Esophagus muscularis mucosa (tissue), 4 donors: ENCODE measurements at regions not wholly inside any gene's neighbourhood (a gene's known extent, or its start where the extent isn't known, plus 50 kb on each side); places are given as distances from the start of the nearest gene placed in this dataset.

ENCODE experiments used
- EP300 ChIP-seq: sonication (generic); formaldehyde crosslinking; IDR thresholded peaks from one replicate; pipeline ENCODE4 v1.6.1; 2017; ENCODE audit warnings: antibody characterized with exemption
- POLR2A ChIP-seq: fragments of 450-650 bp; IDR thresholded peaks from one replicate; pipeline ENCODE4 v1.6.1; 2017; ENCODE audit warnings: antibody characterized with exemption, moderate library complexity, mild to moderate bottlenecking, low read depth
- TF ChIP-seq, protein P1 (sequence below), 3 experiments: fragments of 200-600 bp in 2 of 3; fragments of 450-650 bp in 1 of 3; sonication (generic) in 2 of 3; IDR thresholded peaks; one replicate each; pipeline ENCODE4 v1.5.1; 2017 to 2019; ENCODE audit warnings: antibody characterized with exemption in 3 of 3, mild to moderate bottlenecking in 2 of 3, moderate library complexity in 1 of 3

DNA sequence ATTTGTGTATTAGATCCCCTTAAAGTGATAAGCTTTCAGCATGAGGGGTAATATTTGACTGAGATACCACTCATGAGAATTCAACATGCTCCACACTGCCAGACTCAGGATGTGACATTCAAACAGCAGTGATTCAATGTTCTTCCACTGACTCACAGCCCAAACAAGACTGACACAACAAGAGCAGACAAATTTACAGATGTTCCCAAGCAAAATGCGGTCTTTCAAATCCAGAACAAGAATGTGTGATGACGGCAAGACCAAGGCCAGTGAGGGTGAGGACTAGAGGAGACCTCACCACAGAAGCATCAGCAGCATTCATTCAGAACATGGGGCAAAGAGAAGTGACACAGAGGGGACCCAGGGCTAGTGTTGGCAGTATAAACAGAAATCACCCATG is 99.3 kb upstream of the GRIA3 start:
- TF ChIP-seq, protein P1, sequence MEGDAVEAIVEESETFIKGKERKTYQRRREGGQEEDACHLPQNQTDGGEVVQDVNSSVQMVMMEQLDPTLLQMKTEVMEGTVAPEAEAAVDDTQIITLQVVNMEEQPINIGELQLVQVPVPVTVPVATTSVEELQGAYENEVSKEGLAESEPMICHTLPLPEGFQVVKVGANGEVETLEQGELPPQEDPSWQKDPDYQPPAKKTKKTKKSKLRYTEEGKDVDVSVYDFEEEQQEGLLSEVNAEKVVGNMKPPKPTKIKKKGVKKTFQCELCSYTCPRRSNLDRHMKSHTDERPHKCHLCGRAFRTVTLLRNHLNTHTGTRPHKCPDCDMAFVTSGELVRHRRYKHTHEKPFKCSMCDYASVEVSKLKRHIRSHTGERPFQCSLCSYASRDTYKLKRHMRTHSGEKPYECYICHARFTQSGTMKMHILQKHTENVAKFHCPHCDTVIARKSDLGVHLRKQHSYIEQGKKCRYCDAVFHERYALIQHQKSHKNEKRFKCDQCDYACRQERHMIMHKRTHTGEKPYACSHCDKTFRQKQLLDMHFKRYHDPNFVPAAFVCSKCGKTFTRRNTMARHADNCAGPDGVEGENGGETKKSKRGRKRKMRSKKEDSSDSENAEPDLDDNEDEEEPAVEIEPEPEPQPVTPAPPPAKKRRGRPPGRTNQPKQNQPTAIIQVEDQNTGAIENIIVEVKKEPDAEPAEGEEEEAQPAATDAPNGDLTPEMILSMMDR (IDR thresholded peaks at IDR 0.05): no peak
- TF ChIP-seq EP300 (no peak), POLR2A (no peak)
